DND-41 (cell line): ENCODE measurements at regions not wholly inside any gene's neighbourhood (a gene's known extent, or its start where the extent isn't known, plus 50 kb on each side); places are given as distances from the start of the nearest gene placed in this dataset.

Experiments
- CTCF ChIP-seq: IDR thresholded peaks from 2 replicates; pipeline ENCODE4 v1.5.1; 2012; ENCODE audit warnings: borderline replicate concordance, low read length, moderate library complexity, mild to moderate bottlenecking; ENCODE audit not compliant: poor library complexity, severe bottlenecking; ENCODE audit errors: extremely low read depth
- EZH2 ChIP-seq: IDR thresholded peaks from 3 replicates; pipeline ENCODE4 v1.6.1; 2012; ENCODE audit warnings: borderline replicate concordance, low read depth, mild to moderate bottlenecking, moderate library complexity, low read length, inconsistent platforms; ENCODE audit not compliant: severe bottlenecking

DNA sequence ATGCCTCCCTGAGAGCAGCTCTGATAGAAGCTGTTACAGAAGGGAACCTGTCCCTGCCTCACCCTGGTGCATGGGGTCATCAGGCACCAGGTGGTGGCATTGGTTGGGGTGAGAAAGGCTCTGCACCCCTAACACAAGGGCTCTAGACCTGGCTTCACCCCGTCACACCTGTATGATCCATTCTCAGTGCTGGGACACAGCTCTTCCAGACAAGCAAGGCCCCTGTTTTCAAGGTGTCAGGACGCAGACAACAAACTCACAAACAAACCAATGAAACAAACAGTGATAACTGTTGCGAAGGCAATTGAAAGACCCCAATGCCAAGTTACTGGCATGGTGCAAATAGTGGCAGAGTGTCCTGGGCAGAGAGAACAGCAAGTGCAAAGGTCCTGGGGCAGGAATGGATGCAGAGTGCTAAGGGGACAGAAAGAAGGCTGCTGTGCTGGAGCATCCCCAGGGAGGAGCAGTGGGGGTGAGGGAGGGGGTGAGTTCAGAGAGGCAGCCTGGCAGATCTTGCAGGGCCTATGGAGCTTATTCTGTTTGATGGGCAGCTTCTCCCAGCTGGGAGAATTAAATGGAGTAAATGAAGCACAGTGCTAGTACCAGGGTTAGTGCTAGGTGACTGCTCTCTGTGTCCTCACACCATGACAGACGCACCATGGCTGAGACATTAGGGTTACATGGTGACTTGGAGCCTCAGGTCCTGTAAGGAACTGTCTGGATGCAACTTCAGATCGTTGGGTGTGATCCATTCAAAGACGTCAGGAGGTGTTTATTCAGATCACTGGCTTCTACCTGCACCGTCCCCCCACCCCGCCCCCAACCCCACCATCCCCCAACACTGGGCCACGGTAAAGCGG, 67.9 kb upstream of the UNC5A start:
- TF ChIP-seq CTCF = no peak
- TF ChIP-seq EZH2 = no peak
